ENCODE measurements at regions not wholly inside any gene's neighbourhood (a gene's known extent, or its start where the extent isn't known, plus 50 kb on each side); places are given as distances from the start of the nearest gene placed in this dataset.

GRCh38 chr7:159328096-159328495 lies 183.4 kb upstream of the VIPR2 start:
- ChIA-PET POLR2A (no interaction called here), CTCF (no interaction called here)
- Histone ChIP-seq H3K27ac (no peak overlapping the region), H3K4me3 (no peak overlapping the region), H3K4me2 (no peak overlapping the region), H3K9me3 (peaks cover 35% of the 10 kb centered on the region), H3K4me1 (no peaks in the 10 kb centered on the region)
- FAIRE-seq (no peak), DNase-seq (ENCODE audit: low read depth in 1 of 2, low spot score in 1 of 2) (peak in 1 of 2 experiments; percentile 9), ATAC-seq (no peak)
- TF ChIP-seq EP300 (IDR thresholded peaks at IDR 0.05), result no peak
- no peak for TF ChIP-seq FOSL2 (IDR thresholded peaks at IDR 0.05)
- 0 out of 2 replicates have a peak, but pooled peaks have one; percentile 17 for TF ChIP-seq FOSL2 (CRISPR knock-in tag; IDR thresholded peaks at IDR 0.05)
- no peak for TF ChIP-seq SMC3 (IDR thresholded peaks at IDR 0.05)
- no peak for TF ChIP-seq HDAC2 (IDR thresholded peaks at IDR 0.05)
- no peak for TF ChIP-seq GATA3 (IDR thresholded peaks at IDR 0.05; ENCODE audit: borderline replicate concordance)
- TF ChIP-seq MYC (IDR thresholded peaks at IDR 0.05; ENCODE audit: borderline replicate concordance, low read length), result no peak

- peaks cover 22% of the 10 kb centered on the region for H3K9me3 ChIP-seq
- TF ChIP-seq MAZ (IDR thresholded peaks at IDR 0.05; ENCODE audit: borderline replicate concordance, low read depth, low read length) (no peak), MAFK (IDR thresholded peaks at IDR 0.05; ENCODE audit: partially characterized antibody) (peak; percentile 78)
- ATAC-seq (no peak), FAIRE-seq (no peak), DNase-seq (ENCODE audit: low read depth in 1 of 2, low spot score in 1 of 2) (no peak)
- POLR2A ChIA-PET, result no interaction called here
- H3K4me3 ChIP-seq, result no peak overlapping the region
- 29% methylated on average over 4 of the region's 4 CpGs for WGBS (ENCODE audit: missing lambda C conversion rate)
- CTCF ChIA-PET, result no interaction called here
- no peak overlapping the region for H3K27ac ChIP-seq
- no peak overlapping the region for H3K4me2 ChIP-seq
- H3K4me1 ChIP-seq, result no peaks in the 10 kb centered on the region
Measured at GRCh38 chr7:159323359-159323758, 178.7 kb upstream of the VIPR2 start.

GRCh38 chr7:159321278-159321677 lies 176.6 kb upstream of the VIPR2 start:
- ATAC-seq, result no peak
- Histone ChIP-seq H3K4me2 (no peak overlapping the region), H3K4me3 (no peak overlapping the region), H3K9me3 (peaks cover 6% of the 10 kb centered on the region; the same call in 2 of the 3 replicates), H3K4me1 (no peaks in the 10 kb centered on the region), H3K27ac (no peak overlapping the region)
- ChIA-PET CTCF (interaction anchor here (1.5 kb wide), 1 partner anchor 8 kb away, joined by 5 read pairs; no protein-coding TSS in a partner anchor), POLR2A (no interaction called here)
- no peak for FAIRE-seq
- WGBS (ENCODE audit: missing lambda C conversion rate), result 8% methylated on average over 2 of the region's 2 CpGs
- TF ChIP-seq MAFK (IDR thresholded peaks at IDR 0.05; ENCODE audit: partially characterized antibody) (no peak), RARB (CRISPR knock-in tag; IDR thresholded peaks at IDR 0.05) (no peak)
- no peak for DNase-seq (ENCODE audit: low read depth in 1 of 2, low spot score in 1 of 2)

- POLR2A ChIA-PET, result no interaction called here
- FAIRE-seq, result no peak
- Histone ChIP-seq H3K4me1 (no peaks in the 10 kb centered on the region), H3K9me3 (no peaks in the 10 kb centered on the region), H3K27ac (no peak overlapping the region), H3K4me3 (no peak overlapping the region), H3K4me2 (no peak overlapping the region)
- CTCF ChIA-PET, result no interaction called here
- ATAC-seq, result no peak
- WGBS (ENCODE audit: missing lambda C conversion rate), result 2% methylated on average over 4 of the region's 4 CpGs
- no peak for DNase-seq (ENCODE audit: low read depth in 1 of 2, low spot score in 1 of 2)
- TF ChIP-seq E2F6 (IDR thresholded peaks at IDR 0.05; ENCODE audit: borderline replicate concordance, low read depth) (no peak), NR3C1 (IDR thresholded peaks at IDR 0.05) (no peak), HOXB13 (CRISPR knock-in tag; IDR thresholded peaks at IDR 0.05; ENCODE audit: low read depth) (no peak), REST (IDR thresholded peaks at IDR 0.05) (no peak), FOSL2 (IDR thresholded peaks at IDR 0.05) (no peak), FOSL2 (CRISPR knock-in tag; IDR thresholded peaks at IDR 0.05) (no peak), HEYL (CRISPR knock-in tag; IDR thresholded peaks at IDR 0.05) (no peak), ESRRA (IDR thresholded peaks at IDR 0.05; ENCODE audit: borderline replicate concordance, low read length) (no peak), CHD2 (IDR thresholded peaks at IDR 0.05; ENCODE audit: low read length, partially characterized antibody) (no peak), RARB (CRISPR knock-in tag; IDR thresholded peaks at IDR 0.05) (no peak), KDM1A (IDR thresholded peaks at IDR 0.05; ENCODE audit: low read depth) (no peak), HES2 (IDR thresholded peaks at IDR 0.05) (no peak), CBX2 (IDR thresholded peaks at IDR 0.05; ENCODE audit: borderline replicate concordance, low read depth) (no peak), MAX (IDR thresholded peaks at IDR 0.05) (no peak), SREBF2 (IDR thresholded peaks at IDR 0.05) (no peak), ATOH8 (CRISPR knock-in tag; IDR thresholded peaks at IDR 0.05; ENCODE audit: low read depth) (no peak), CHD4 (IDR thresholded peaks at IDR 0.05; ENCODE audit: borderline replicate concordance) (no peak)
Measured at GRCh38 chr7:159318682-159319351, 174.2 kb upstream of the VIPR2 start.

All from A549 (cell line).